Activated T-helper 9 cell treated with anti-CD3 and anti-CD28 coated beads, Interleukin-2, amount 50 U/mL, for 16 hours (primary cell): ENCODE measurements at regions not wholly inside any gene's neighbourhood (a gene's known extent, or its start where the extent isn't known, plus 50 kb on each side); places are given as distances from the start of the nearest gene placed in this dataset.

ENCODE experiments used
- DNase-seq: peaks from one replicate; pipeline ENCODE4 v3.0.0-alpha.2; 2020; ENCODE audit warnings: low read depth

- no peak for DNase-seq
These were observed 1043.1 kb downstream of the DTWD2 start for GRCh38 chr5:117945258-117945657.

GRCh38 chr5:117943541-117943940 lies 1044.8 kb downstream of the DTWD2 start:
- no peak for DNase-seq

GRCh38 chr5:117942861-117943519 lies 1045.4 kb downstream of the DTWD2 start:
- no peak for DNase-seq

- DNase-seq, result no peak
These were observed 1095.1 kb downstream of the DTWD2 start for GRCh38 chr5:117893211-117893610.

- no peak for DNase-seq
These were observed 1096.0 kb downstream of the DTWD2 start for GRCh38 chr5:117892360-117892759.

GRCh38 chr5:117889596-117889995 lies 1098.8 kb downstream of the DTWD2 start:
- DNase-seq, result no peak

- no peak for DNase-seq
These were observed 1099.7 kb downstream of the DTWD2 start for GRCh38 chr5:117888688-117889087.

- no peak for DNase-seq
These were observed 1106.7 kb downstream of the DTWD2 start for GRCh38 chr5:117881426-117882230.

- DNase-seq, result no peak
These were observed 1107.4 kb downstream of the DTWD2 start for GRCh38 chr5:117880932-117881331.

- no peak for DNase-seq
These were observed 1110.6 kb downstream of the DTWD2 start for GRCh38 chr5:117877731-117878130.

- DNase-seq, result no peak
These were observed 1115.5 kb downstream of the DTWD2 start for GRCh38 chr5:117872798-117873368.

GRCh38 chr5:117869596-117869995 lies 1118.8 kb downstream of the DTWD2 start:
- DNase-seq, result no peak

GRCh38 chr5:117863586-117864296 lies 1124.6 kb downstream of the DTWD2 start:
- no peak for DNase-seq

- no peak for DNase-seq
These were observed 1127.8 kb downstream of the DTWD2 start for GRCh38 chr5:117860550-117860949.

GRCh38 chr5:117859176-117859575 lies 1129.2 kb downstream of the DTWD2 start:
- DNase-seq, result no peak

- DNase-seq, result no peak
These were observed 1131.6 kb downstream of the DTWD2 start for GRCh38 chr5:117856713-117857112.

GRCh38 chr5:117837786-117838185 lies 1150.6 kb downstream of the DTWD2 start:
- no peak for DNase-seq

- DNase-seq, result no peak
These were observed 1154.7 kb downstream of the DTWD2 start for GRCh38 chr5:117833691-117834090.

GRCh38 chr5:117829646-117830045 lies 1158.7 kb downstream of the DTWD2 start:
- DNase-seq, result no peak

GRCh38 chr5:117813850-117814249 lies 1174.5 kb downstream of the DTWD2 start:
- no peak for DNase-seq

- DNase-seq, result no peak
These were observed 1175.5 kb downstream of the DTWD2 start for GRCh38 chr5:117812861-117813260.

- DNase-seq, result no peak
These were observed 1179.1 kb downstream of the DTWD2 start for GRCh38 chr5:117809251-117809650.

GRCh38 chr5:117805058-117805457 lies 1183.3 kb downstream of the DTWD2 start:
- DNase-seq, result no peak
